CD14-positive monocyte (primary cell): ENCODE measurements at regions not wholly inside any gene's neighbourhood (a gene's known extent, or its start where the extent isn't known, plus 50 kb on each side); places are given as distances from the start of the nearest gene placed in this dataset.

Experiments used
- DNase-seq, 3 donors: peaks; one replicate each; pipeline ENCODE4 v3.0.0-alpha.2; 2011 to 2022
- H2AFZ ChIP-seq: 2 replicates; pipeline ENCODE4 v1.6.0; 2012; ENCODE audit warnings: mild to moderate bottlenecking, low read depth, low read length, inconsistent platforms; ENCODE audit not compliant: insufficient read depth, poor library complexity, severe bottlenecking
- H3K27ac ChIP-seq, 2 donors: 1 replicate in 1 of 2; 2 replicates in 1 of 2; pipeline ENCODE4 v1.5.1; 2012 to 2013; ENCODE audit warnings: low read length in 2 of 2, control low read depth in 1 of 2, inconsistent platforms in 1 of 2, low read depth in 1 of 2, mild to moderate bottlenecking in 1 of 2
- H3K27me3 ChIP-seq, 2 donors: one replicate each; pipeline versions ENCODE4 v1.6.0 to v1.6.1; 2011 to 2013; ENCODE audit warnings: low read length in 2 of 2; ENCODE audit not compliant: control insufficient read depth in 2 of 2, insufficient read depth in 2 of 2
- H3K36me3 ChIP-seq, 2 donors: replicated peaks in 1 of 2; 1 replicate in 1 of 2; 2 replicates in 1 of 2; pipeline versions ENCODE4 v1.5.1 to v1.6.1; 2012 to 2013; ENCODE audit warnings: low read length in 2 of 2, control low read depth in 1 of 2, inconsistent platforms in 1 of 2, mild to moderate bottlenecking in 1 of 2; ENCODE audit not compliant: insufficient read depth in 2 of 2, control insufficient read depth in 1 of 2
- H3K4me1 ChIP-seq, 2 donors: 1 replicate in 1 of 2; 2 replicates in 1 of 2; pipeline versions ENCODE4 v1.5.1 to v1.6.1; 2012 to 2013; ENCODE audit warnings: low read length in 2 of 2, control low read depth in 1 of 2, inconsistent platforms in 1 of 2, mild to moderate bottlenecking in 1 of 2, moderate library complexity in 1 of 2; ENCODE audit not compliant: insufficient read depth in 2 of 2, control insufficient read depth in 1 of 2
- H3K4me2 ChIP-seq: replicated peaks from 2 replicates; pipeline ENCODE3; 2012; ENCODE audit warnings: low read length, moderate library complexity, mild to moderate bottlenecking; ENCODE audit not compliant: poor library complexity, severe bottlenecking; ENCODE audit errors: extremely low read depth
- H3K4me3 ChIP-seq, 3 experiments: fragments of 200-600 bp in 1 of 3; sonication (generic) in 1 of 3; replicated peaks in 1 of 3; 1 replicate in 2 of 3; 2 replicates in 1 of 3; pipeline ENCODE4 v1.5.1; 2011 to 2013; ENCODE audit warnings: low read length in 3 of 3, mild to moderate bottlenecking in 3 of 3, control low read depth in 2 of 3, low read depth in 2 of 3, inconsistent platforms in 1 of 3, moderate library complexity in 1 of 3
- H3K79me2 ChIP-seq: 2 replicates; pipeline ENCODE4 v1.6.0; 2012; ENCODE audit warnings: mild to moderate bottlenecking, control low read depth, inconsistent platforms, low read length, moderate library complexity; ENCODE audit not compliant: insufficient read depth
- H3K9ac ChIP-seq: 2 replicates; pipeline ENCODE4 v1.6.0; 2017; ENCODE audit warnings: low read length, mild to moderate bottlenecking; ENCODE audit not compliant: insufficient read depth, poor library complexity, severe bottlenecking
- H3K9me3 ChIP-seq, 2 donors: replicated peaks in 1 of 2; 1 replicate in 1 of 2; 2 replicates in 1 of 2; pipeline versions ENCODE4 v1.5.1 to v1.6.1; 2012 to 2013; ENCODE audit warnings: low read length in 2 of 2, control low read depth in 1 of 2; ENCODE audit not compliant: control insufficient read depth in 1 of 2, insufficient read depth in 1 of 2
- H4K20me1 ChIP-seq: 2 replicates; pipeline ENCODE4 v1.6.0; 2012; ENCODE audit warnings: mild to moderate bottlenecking, low read length, control low read depth, moderate library complexity; ENCODE audit not compliant: insufficient read depth
- H3K27ac Mint-ChIP-seq, 7 donors: one replicate each; pipeline ENCODE4 v1.8.0; 2020; ENCODE audit warnings: mild to moderate bottlenecking in 7 of 7, mixed read lengths in 7 of 7, moderate library complexity in 6 of 7, inconsistent platforms in 2 of 7
- H3K27me3 Mint-ChIP-seq, 3 donors: one replicate each; pipeline ENCODE4 v1.8.0; 2021 to 2022; ENCODE audit warnings: low read depth in 3 of 3, mild to moderate bottlenecking in 3 of 3, mixed read lengths in 3 of 3, moderate library complexity in 3 of 3, inconsistent platforms in 1 of 3
- H3K36me3 Mint-ChIP-seq, 2 donors: one replicate each; pipeline ENCODE4 v1.8.0; 2020; ENCODE audit warnings: mixed read lengths in 2 of 2, inconsistent platforms in 1 of 2, mild to moderate bottlenecking in 1 of 2
- H3K4me1 Mint-ChIP-seq: one replicate; pipeline ENCODE4 v1.8.0; 2020; ENCODE audit warnings: mild to moderate bottlenecking, mixed read lengths
- H3K4me3 Mint-ChIP-seq, 2 donors: one replicate each; pipeline ENCODE4 v1.8.0; 2020; ENCODE audit warnings: mild to moderate bottlenecking in 2 of 2, mixed read lengths in 2 of 2, moderate library complexity in 1 of 2
- H3K9me3 Mint-ChIP-seq, 7 donors: one replicate each; pipeline ENCODE4 v1.8.0; 2020 to 2022; ENCODE audit warnings: mixed read lengths in 7 of 7, mild to moderate bottlenecking in 6 of 7, moderate library complexity in 6 of 7, inconsistent platforms in 2 of 7
- WGBS: methylation state at CpG from one replicate; pipeline ENCODE4 v1.1.5; 2013; ENCODE audit warnings: missing lambda C conversion rate; ENCODE audit not compliant: insufficient coverage; 5-methylcytosine and 5-hydroxymethylcytosine counted together
- intact Hi-C, 2 donors: fragments of 100-400 bp; cut with micrococcal nuclease; formaldehyde crosslinking; loops; one replicate each; pipeline versions ENCODE4 v1.15.0 to v1.15.1; 2023
- TF ChIP-seq, protein P1 (sequence below): fragments of 200-600 bp; IDR thresholded peaks from one replicate; pipeline ENCODE4 v1.8.0; 2022; ENCODE audit warnings: antibody characterized with exemption, mild to moderate bottlenecking

DNA sequence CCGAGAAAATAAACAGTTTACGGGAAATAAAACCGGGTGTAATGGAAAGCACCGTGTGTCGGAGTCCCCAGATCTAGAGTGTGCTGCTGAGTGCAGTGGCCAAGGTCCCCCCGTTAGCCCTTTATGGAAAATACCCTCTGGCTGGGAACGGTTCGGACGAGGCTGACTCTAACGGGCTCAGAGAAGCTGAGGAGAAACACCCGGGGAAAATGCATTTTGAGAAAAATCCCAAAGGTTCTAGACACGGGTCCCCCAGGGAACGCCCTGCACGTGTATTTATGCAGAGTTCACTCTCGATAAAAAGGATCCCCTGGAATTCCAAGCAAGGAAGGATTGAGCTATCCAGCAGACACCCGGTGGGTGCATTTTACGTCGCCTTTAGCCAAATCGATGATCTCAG is 177.2 kb downstream of the CRLF2 start:
- DNase-seq = no peak

DNA sequence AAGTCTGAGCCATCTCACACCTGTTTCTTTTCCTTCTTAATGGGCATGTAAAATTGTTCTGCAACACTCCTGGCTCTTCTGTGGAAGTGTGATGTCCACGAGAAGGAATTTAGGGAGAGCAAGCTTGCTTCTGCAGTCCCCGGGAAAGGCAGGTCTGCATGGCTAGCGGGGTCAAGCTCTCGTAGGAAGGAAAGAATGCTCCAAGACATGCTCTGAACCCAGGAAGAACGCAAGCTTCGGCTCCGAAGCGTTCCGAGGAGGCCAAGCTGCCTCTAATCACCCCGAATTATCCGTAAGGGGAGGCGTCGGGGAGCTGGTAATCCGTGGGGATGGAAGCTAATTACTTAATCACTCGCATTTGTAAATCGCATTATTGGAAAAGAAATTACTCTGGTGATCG is 177.7 kb downstream of the CRLF2 start:
- Histone ChIP-seq H3K9me3 (peaks cover 0 to 9% of the 10 kb centered on the region in 2 donors), H3K27ac (no peak overlapping the region), H3K36me3 (no peaks in the 10 kb centered on the region), H3K79me2 (no peaks in the 10 kb centered on the region), H3K4me2 (no peak overlapping the region), H3K4me1 (no peaks in the 10 kb centered on the region), H3K27me3 (no peaks in the 10 kb centered on the region), H2AFZ (no peak overlapping the region), H4K20me1 (no peaks in the 10 kb centered on the region), H3K9ac (no peak overlapping the region), H3K4me3 (no peak overlapping the region)
- H3K9me3 Mint-ChIP-seq = peaks cover 3 to 14% (median 4%) of the 10 kb centered on the region in 7 donors
- peaks cover 0 to 2% of the 10 kb centered on the region in 2 donors for H3K36me3 Mint-ChIP-seq
- DNase-seq = no peak
- intact Hi-C loops = no loop called here
- H3K4me3 Mint-ChIP-seq = no peak overlapping the region
- TF ChIP-seq, protein P1, sequence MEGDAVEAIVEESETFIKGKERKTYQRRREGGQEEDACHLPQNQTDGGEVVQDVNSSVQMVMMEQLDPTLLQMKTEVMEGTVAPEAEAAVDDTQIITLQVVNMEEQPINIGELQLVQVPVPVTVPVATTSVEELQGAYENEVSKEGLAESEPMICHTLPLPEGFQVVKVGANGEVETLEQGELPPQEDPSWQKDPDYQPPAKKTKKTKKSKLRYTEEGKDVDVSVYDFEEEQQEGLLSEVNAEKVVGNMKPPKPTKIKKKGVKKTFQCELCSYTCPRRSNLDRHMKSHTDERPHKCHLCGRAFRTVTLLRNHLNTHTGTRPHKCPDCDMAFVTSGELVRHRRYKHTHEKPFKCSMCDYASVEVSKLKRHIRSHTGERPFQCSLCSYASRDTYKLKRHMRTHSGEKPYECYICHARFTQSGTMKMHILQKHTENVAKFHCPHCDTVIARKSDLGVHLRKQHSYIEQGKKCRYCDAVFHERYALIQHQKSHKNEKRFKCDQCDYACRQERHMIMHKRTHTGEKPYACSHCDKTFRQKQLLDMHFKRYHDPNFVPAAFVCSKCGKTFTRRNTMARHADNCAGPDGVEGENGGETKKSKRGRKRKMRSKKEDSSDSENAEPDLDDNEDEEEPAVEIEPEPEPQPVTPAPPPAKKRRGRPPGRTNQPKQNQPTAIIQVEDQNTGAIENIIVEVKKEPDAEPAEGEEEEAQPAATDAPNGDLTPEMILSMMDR = no peak
- no peak overlapping the region for H3K27ac Mint-ChIP-seq
- H3K4me1 Mint-ChIP-seq = no peaks in the 10 kb centered on the region
- H3K27me3 Mint-ChIP-seq = peaks cover 0 to 3% (median 2%) of the 10 kb centered on the region in 3 donors
- WGBS = 98% methylated on average over 12 of the region's 17 CpGs

More for the DNA sequence above, 177.2 kb downstream of the CRLF2 start:
- Mint-ChIP-seq H3K36me3 (peaks cover 0 to 3% of the 10 kb centered on the region in 2 donors), H3K4me1 (no peaks in the 10 kb centered on the region), H3K27ac (no peak overlapping the region), H3K9me3 (peaks cover 4 to 17% (median 7%) of the 10 kb centered on the region in 7 donors), H3K27me3 (peaks cover 0 to 3% (median 2%) of the 10 kb centered on the region in 3 donors), H3K4me3 (no peak overlapping the region)
- Histone ChIP-seq H3K9ac (no peak overlapping the region), H3K9me3 (peaks cover 0 to 13% of the 10 kb centered on the region in 2 donors), H3K27me3 (no peaks in the 10 kb centered on the region), H3K36me3 (no peaks in the 10 kb centered on the region), H4K20me1 (no peaks in the 10 kb centered on the region), H3K4me2 (no peak overlapping the region), H3K4me3 (no peak overlapping the region), H3K79me2 (no peaks in the 10 kb centered on the region), H3K27ac (no peak overlapping the region), H2AFZ (no peak overlapping the region), H3K4me1 (no peaks in the 10 kb centered on the region)
- TF ChIP-seq, protein P1 = no peak
- 82% methylated on average over 18 of the region's 19 CpGs for WGBS
- intact Hi-C loops = no loop called here
